GM18499 (cell line): ENCODE measurements at regions not wholly inside any gene's neighbourhood (a gene's known extent, or its start where the extent isn't known, plus 50 kb on each side); places are given as distances from the start of the nearest gene placed in this dataset.

Experiments
- ATAC-seq: cut with Tn5 transposase; IDR thresholded peaks from one replicate; pipeline ENCODE4 v1.9.1; 2021; ENCODE audit warnings: moderate number of reproducible peaks; ENCODE audit not compliant: insufficient read depth, unreplicated experiment

DNA sequence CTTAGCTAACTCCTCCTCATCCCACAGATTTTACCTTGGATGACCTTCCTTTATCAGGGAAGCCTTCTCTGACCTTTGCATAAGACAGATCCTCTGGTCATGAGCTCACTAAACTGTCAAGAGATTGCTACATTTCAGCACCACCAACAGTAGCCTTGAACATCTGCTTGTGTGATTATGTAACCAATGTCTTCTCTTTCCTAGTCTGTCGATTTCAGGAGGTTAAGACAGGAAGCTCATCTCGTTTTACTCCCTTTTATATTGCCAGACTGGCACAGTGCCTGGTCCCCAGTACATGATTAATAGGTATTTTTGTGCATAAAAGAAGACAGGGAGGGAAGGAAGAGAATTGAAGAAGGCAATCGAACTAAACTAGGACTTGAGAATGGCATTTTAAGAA lies 1697.7 kb downstream of the EFNB2 start:
- ATAC-seq: no peak

DNA sequence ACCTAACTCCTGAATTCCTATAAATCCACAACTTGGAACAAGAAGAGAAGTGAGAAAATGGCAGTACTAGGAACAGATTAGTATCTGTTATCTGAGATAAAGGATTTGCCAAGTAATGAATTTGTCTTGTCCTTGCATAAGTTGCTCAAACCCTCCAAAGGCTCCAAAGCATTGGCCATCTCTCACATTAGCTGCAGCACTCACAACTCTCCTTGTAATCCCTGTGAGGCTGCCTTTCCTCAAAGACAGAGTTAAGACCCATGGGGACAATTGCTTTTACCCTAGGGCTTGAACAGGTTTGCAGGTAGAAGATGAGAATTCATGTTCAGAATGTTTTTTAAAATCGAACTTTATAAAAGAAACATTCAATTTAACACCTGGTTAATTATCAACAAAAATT lies 1702.2 kb downstream of the EFNB2 start:
- ATAC-seq: no peak

DNA sequence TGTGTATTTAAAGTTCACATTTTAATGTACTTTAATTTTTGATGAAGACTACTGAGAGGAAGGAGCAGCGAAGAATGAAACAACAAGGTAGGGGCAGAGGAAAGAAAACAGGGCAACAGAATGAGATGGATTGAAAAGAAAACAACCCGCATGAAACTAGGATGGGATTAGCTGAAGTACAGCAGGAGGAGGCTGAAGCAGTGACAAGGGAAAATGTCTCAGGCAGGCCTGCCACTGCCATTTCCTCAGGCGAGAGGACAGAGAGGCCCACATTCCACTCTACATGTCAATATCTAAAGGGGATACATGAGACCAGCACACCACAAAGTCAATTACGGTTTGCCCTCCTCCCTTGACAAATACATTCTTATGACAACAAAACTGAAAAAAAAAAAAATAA lies 1703.2 kb downstream of the EFNB2 start:
- ATAC-seq: no peak

DNA sequence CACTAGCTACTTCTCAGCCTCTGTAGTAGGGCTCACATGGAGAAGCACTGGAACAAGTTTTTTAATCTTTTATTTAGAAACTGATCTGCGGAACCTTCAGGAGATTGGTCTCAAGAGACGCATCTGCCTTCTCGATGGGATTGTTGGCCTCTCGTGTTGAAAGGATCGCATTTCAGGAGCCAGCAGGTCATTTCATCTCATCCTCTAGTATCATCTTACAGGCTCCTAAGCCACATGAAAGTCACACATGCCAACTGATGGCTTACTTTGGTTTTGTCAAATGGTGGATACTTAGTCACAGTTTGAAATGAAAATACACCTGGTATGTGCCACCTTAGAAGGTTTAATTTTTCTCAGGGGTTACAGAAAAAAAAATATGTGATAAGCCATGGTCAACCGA lies 1703.6 kb downstream of the EFNB2 start:
- no peak for ATAC-seq

DNA sequence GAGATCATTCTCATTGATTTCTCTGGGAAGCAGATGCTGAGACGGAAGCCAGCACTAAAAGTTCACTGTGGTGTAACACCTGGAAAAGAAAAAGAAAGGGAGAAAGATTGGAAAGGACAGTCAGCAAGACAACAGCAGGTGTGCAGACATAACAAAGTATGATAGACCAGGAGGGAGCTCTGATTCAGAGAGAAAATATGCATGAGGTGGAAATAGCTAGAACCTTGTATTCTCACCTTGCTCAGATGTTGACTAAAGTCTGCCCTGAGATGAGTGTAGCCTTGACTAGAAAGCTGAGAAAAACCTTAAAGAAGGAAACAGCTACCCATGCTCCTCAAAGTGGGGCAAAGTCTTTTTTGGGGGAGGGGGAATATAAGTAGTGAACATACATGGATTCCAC lies 1711.8 kb downstream of the EFNB2 start:
- no peak for ATAC-seq

DNA sequence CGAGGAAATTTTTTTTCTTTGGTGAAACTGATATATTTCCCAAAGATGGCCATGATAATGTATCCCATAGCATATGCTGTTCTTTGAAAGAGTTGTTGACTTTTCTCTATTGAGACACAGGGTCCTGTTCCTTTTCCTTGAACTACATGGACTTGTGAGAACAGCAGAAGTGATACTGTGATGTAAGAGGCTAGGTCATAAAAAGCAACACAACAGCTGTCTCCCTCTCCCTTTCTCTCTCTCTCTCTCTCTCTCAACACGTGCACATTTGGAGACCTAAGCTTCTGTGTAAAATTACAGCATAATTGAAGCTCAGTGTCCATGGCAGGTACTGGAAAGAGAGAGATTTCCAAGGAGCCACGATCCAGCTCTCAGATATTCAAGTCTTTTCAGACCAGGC lies 1712.4 kb downstream of the EFNB2 start:
- ATAC-seq: no peak

DNA sequence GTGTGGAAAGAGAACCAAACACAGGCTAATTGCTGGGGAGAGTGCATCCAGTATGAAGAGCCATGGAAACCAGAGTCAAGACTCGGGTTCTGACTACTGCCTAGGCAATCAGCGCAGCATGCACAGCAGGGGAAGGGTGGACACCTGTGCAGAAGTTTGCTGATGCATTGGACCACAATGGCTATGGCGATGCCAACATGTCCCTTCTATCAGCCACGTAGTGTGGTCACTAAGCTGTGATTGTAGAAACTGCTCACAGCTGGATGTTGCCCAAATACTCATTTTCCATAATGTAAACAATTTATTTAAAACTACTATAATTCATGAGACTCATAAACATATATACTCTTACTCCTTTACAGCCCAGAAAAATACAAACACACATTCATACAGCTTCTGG lies 1718.2 kb downstream of the EFNB2 start:
- no peak for ATAC-seq

DNA sequence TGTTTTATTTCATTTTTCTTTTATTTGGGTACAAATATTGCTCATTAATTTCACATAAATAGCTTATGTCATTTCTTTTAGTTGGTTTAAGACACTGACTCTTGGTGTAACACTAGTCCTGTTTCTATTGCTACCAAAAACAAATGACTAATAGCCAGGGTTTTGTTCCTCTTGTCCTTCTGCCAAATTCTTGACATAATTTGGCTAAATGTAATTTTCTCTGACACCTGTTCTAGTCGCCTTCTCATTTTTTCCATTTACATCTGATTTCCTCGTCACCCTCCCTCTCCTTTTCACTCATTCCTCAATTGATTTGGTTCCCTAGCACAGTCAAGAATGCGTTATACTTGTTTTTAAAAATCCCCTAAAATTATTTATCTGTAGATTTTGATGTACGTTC lies 1718.7 kb downstream of the EFNB2 start:
- ATAC-seq: no peak

DNA sequence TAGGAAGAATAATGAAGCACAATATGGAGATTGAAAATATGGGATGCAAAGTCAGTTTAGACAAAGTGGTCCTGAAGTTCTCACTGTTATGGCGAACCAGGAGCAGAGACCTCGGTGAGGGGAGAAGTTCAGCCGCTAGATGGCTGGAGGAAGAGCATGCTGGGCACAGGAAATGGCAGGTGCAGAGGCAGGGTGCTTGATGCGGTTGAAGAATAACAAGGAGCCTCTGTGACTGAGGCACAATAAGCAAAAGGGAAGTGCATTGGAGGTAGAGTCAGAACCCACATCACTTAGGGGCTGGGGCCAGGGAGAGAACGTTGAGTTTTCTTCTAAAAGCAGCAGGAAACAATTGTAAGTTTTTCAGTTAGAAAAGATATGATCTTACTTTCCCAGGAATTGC lies 1725.2 kb downstream of the EFNB2 start:
- ATAC-seq: no peak

DNA sequence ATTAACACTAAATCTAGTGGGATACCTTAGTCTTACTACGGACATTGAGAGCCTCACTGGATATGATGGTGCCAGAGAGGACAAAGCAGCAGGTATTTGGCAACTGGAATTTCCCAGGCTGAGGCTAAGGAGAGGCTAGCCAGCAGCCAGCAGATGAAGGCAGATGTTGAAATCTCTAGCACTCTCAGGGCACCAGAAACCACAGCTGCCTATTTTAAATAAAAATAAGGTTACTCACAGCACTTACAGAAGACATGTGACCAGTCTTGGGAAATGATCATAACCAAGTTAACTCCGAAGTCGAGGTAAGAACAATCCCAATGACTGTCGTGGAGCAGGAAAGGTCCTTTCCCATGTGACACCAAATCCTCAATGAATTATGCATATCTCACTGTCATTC lies 1726.0 kb downstream of the EFNB2 start:
- no peak for ATAC-seq

DNA sequence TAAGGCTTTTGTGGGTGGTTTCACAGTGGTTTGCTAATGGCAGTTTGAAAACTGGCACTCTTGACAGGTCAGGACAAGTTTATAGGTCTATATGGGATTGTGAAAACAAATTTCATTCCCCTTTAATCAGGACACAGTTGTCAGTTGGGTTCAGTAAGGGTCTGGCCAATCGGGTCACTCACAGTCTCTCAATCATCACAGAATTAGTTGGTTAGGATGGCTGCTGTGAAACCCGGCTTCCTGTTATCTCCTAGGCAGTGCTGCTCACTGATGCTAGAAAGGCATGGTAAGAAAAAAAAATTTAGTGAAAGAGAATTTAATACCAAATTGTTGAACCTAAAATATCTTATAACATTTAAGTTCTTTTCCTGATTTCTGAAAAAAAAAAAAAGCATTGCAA lies 1730.1 kb downstream of the EFNB2 start:
- ATAC-seq: no peak

DNA sequence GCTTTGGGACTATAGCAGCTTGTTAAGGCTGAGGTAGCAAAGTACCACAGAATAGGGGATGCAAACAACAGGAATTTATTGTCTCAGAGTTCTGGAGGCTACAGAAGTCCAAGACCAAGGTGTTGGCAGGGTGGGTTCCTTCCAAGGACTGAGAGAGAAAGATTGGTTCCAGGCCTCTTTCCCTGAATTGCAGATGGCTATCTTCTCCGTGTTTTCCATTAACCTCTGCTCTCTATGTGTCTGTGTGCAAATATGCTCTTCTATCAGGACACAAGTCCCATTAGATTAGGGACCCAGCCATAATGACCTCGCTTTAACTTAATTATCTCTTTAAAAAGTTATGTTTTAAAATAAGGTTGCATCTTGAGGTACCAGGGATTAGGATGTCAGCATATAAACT lies 1732.9 kb upstream of the SLC10A2 start:
- ATAC-seq: no peak

DNA sequence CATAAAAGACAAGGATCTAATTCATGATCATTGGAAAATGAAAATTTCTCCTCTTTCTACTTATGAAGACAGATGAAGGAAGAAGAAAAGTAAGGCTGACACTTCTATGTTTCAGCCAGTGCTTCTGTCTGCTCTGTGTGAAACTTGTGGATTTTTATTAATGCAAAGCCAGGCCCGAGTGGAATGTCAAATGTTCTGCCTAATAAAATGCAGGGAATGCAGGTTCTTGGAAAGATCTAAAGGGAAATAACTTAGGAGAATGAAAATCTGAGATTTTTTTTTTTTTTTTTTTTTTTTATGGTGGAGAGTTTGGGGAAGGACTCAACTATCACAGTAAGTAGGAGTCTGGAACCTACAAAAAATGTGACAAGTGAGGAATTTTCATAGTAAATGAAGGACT lies 1732.3 kb upstream of the SLC10A2 start:
- ATAC-seq: no peak

DNA sequence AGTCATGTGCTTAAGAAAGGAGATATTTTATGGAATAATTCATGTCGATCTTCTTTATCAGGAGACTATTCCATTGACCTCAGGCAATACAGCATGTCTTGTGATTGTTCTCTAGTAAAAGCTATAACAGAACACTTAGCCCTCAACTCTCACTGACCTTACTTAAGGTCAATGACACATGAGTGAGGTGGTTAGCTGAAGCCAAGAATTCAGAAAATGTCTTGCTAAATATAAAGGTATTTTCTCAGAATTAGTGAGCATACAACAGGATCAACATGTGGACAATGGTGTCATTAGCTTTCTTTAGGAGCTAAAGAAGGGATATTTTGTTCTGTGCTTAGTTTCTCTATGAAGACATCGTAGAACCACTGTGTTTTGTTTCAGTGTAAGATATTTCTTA lies 1730.4 kb upstream of the SLC10A2 start:
- ATAC-seq: no peak

DNA sequence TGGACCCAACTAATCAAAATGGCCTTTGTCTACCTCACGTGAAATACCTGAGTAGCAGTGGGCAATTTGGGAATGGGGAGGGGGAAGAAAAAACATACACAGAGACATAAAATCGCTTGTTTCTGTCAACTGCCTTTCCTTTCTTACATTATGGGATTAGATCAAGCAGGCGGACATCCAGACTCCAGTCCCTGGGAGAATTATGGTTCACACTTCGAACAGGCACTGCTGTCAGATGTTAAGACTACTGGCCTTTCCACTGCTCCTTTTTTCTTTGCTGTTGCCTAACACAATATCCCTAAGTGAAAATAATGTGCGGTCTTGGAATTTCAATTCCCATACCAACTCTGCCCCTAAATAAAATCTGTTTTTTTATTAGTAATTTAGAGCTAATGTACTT lies 1719.7 kb upstream of the SLC10A2 start:
- ATAC-seq: no peak

DNA sequence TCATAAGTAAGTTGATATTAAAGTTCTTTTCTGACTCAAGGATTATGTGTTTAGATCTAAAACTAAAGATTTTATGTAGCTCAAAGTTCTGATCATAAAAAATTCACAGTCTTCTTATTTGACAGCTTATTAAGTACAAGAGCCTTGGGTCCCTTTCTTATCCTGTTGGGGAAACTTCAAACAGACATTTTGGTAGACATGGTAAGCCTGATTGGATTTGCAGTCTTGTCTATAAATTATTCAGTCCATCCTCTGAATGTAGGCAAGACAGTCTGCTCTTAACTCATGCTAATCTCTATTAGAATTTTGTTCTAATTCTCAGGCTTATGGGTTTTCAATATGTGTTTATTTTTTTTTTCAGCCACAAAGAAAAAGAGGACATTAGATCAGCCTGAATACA lies 1718.7 kb upstream of the SLC10A2 start:
- ATAC-seq: no peak

DNA sequence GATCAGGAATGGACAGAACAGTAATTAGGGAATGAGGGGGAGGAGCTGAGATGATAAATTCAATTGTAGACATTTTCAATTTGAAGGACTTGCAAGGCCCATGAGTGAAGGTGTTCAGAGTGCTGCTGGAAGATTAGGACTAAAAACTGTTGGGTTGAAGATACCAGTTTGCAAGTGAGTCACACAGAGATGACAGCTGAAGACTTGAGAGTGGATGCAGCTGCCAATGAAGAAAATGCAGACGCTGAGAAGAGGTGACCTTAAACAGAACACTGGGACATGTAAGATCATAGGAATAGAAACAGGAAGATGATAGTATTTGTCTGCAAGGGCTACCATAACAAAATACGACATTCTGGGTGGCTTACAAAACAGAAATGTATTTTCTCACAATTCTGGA lies 1716.5 kb upstream of the SLC10A2 start:
- no peak for ATAC-seq

DNA sequence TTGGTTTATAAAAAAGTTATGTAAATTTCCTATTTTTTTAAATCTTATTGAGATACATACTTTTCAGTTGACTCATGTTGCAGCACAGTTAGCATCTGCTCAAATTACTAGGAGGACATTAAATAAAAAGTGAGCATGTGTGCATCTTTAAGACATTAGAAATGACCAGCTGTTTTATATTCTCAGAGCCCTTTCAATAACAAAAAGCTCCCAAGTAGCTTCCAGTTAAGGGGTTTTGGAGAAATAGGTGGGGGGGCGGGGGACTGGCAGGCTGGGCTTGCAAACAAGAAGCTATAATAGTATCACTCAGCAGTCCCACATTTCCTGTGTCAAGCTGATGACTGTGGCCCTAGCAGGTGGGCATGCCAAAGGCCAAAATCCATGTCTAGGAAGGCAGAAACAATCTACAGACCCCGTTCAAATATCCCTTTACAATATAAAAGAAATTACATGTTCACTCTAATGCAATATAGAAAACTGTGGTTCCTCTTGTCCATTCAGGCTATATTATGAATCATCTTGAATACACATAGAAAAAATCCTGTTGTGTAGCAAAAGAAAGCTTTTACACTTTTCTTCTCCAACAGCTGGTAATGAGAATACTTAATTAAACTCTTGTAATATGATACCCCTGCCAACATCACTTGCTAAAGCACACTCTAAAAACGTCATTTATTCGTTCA lies 1713.2 kb upstream of the SLC10A2 start:
- ATAC-seq: no peak

DNA sequence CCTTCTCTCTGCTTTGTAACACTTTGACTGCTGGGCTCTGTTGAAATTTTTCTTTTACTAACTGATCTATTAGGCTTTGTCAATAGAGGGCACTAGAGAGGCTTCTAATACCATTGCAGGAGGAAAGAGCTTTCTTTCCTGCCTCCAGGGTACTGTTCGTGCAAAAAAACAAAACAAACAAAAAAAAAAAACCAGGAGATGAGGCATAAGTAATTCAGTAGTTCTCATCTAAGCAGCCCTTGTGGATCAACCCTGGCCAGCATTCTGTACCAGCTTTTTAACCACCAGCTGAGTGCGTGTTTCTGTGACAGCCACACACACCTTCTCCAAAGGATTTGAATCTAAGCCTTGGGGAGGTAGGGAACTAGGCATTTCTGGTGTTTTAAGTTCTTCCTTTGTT lies 1707.6 kb upstream of the SLC10A2 start:
- no peak for ATAC-seq

DNA sequence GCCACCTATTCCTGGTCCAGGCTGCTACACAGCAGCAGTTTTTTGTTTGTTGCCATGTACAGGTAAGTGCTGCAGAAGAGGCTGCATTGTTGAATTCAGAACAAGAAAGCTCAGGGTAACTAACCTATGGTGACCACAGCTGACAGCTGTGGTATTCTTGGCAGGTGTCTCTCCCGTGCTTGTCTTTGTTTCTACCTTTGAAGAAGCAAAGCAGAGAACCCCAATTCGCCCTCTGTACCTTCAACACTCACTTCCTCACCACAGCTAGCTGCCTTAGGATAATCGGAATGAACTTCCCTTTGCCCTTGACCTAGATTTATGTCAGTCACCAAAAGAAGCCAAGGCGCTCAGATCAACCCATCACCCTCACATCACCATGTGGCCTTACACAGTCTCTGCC lies 1703.3 kb upstream of the SLC10A2 start:
- no peak for ATAC-seq

DNA sequence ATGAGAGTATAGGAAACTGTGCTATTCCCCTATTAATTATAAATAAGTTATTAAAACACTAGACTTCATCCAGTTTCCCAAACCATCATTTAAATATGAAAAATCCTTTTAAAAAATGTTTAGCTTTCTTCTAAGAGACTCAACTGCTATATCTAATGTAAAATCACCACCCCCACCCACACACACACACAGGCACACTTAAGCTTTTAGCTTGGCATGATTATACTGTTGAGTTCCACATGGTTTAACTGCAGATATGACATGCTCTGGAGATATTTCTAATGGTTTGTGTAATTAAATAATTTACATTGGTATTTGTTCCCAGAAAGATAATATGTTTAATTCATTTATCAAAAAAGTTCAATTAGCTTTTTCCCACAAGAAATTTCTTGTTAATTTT lies 1700.1 kb upstream of the SLC10A2 start:
- no peak for ATAC-seq

DNA sequence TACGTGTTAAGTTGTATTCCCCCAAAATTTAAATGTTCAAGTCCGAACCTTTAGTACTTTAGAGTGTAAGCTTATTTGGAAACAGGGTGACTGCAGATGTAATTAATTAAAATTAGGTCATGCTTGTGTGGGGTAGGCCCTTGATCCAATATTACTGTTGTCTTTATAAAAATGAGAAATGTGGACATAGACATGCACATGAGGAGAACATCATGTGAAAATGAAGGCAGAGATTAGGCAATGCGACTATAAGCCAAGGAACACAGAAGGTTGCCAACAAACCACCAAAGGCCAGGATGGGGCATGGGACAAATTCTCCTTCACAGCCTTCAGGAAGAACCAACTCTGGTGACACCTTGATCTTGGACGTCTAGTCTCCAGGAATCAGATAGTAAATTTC lies 1698.4 kb upstream of the SLC10A2 start:
- no peak for ATAC-seq

DNA sequence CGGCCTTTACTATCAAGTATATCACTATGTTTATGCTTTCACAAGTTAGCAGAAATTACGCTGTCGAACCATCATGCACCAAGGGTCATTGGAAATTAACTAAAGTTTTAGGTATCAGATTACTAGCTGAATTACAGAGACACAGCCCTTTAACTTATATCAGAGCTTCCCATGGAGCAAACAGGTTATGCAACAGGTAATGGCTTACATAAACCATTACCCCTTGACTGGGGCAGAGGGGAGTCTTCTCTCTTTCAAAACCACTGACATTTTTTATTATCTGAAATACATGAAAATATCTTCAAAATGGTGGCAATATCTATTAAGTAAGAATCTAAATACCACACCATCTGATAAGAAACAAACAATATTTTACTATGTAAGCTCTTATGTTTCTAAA lies 1692.9 kb upstream of the SLC10A2 start:
- ATAC-seq: no peak
